HCT116 (cell line): ENCODE measurements at regions not wholly inside any gene's neighbourhood (a gene's known extent, or its start where the extent isn't known, plus 50 kb on each side); places are given as distances from the start of the nearest gene placed in this dataset.

Experiments used
- ATAC-seq: fragments of 200-7000 bp; cut with Tn5 transposase; 2 replicates; pipeline ENCODE4 v1.9.1; 2020; ENCODE audit warnings: mild to moderate bottlenecking, moderate library complexity
- BruUV-seq: library from RNA; stranded (reverse); fragments of 400-500 nt; replicated peaks from 2 replicates; lab custom pipeline; 2021; lab: Mats Ljungman, UMichigan
- CTCF ChIA-PET: fragments of 300-600 bp; sonication (Branson Sonifier 250); formaldehyde crosslinking; loops from one replicate; lab custom pipeline; 2021; ENCODE audit warnings: antibody characterized with exemption; lab: Charles Lee
- POLR2A ChIA-PET: fragments of 300-600, 350-600 bp; sonication (Branson Sonifier 250); formaldehyde crosslinking; loops from one replicate; lab custom pipeline; 2021; ENCODE audit warnings: antibody characterized with exemption; lab: Charles Lee
- RAD21 ChIA-PET, 2 experiments: fragments of 300-600 bp; sonication (Branson Sonifier 250); formaldehyde crosslinking; loops; one replicate each; lab custom pipeline; 2023; ENCODE audit warnings: low total read pairs in 2 of 2; ENCODE audit not compliant: uncharacterized antibody in 2 of 2, unreplicated experiment in 2 of 2, low non-redundant PET in 1 of 2; lab: Charles Lee
- DNase-seq: peaks from one replicate; pipeline ENCODE4 v3.0.0-alpha.2; 2010; ENCODE audit warnings: low read depth, low spot score
- H2AFZ ChIP-seq: fragments of 200-600 bp; shearing (Covaris generic), sonication (generic); 2 replicates; pipeline ENCODE4 v1.6.1; 2017; ENCODE audit warnings: low read depth, mixed run types, mixed read lengths, antibody characterized with exemption, low read length; ENCODE audit not compliant: poor library complexity, severe bottlenecking
- H3K27ac ChIP-seq: 2 replicates; pipeline ENCODE4 v1.5.1; 2012; ENCODE audit warnings: low read depth, low read length
- H3K27me3 ChIP-seq: fragments of 200-600 bp; sonication (generic); 2 replicates; pipeline ENCODE4 v1.6.1; 2016; ENCODE audit warnings: mixed run types, low read length, mixed read lengths; ENCODE audit not compliant: insufficient read depth
- H3K36me3 ChIP-seq, 2 experiments: fragments of 200-500 bp in 1 of 2; fragments of 200-600 bp in 1 of 2; sonication (Bioruptor generic) in 1 of 2; sonication (generic) in 1 of 2; 2 replicates each; pipeline versions ENCODE4 v1.5.1 to v1.6.1; 2014 to 2016; ENCODE audit warnings: low read length in 2 of 2, inconsistent platforms in 1 of 2, mixed read lengths in 1 of 2, mixed run types in 1 of 2; ENCODE audit not compliant: insufficient read depth in 2 of 2, control insufficient read depth in 1 of 2
- H3K4me1 ChIP-seq, 2 experiments: fragments of 200-600 bp in 1 of 2; sonication (generic) in 1 of 2; 2 replicates each; pipeline versions ENCODE4 v1.5.1 to v1.6.1; 2012 to 2017; ENCODE audit warnings: low read length in 2 of 2, inconsistent platforms in 1 of 2, mild to moderate bottlenecking in 1 of 2, mixed read lengths in 1 of 2, mixed run types in 1 of 2, moderate library complexity in 1 of 2; ENCODE audit not compliant: insufficient read depth in 2 of 2, control insufficient read depth in 1 of 2
- H3K4me2 ChIP-seq: fragments of 200-600 bp; sonication (generic); 2 replicates; pipeline ENCODE4 v1.6.1; 2017; ENCODE audit warnings: mixed run types, low read length, mixed read lengths
- H3K4me3 ChIP-seq, 2 experiments: fragments of 200-600 bp in 1 of 2; sonication (generic) in 1 of 2; replicated peaks in 1 of 2; 2 replicates each; pipeline ENCODE4 v1.5.1; 2011 to 2016; ENCODE audit warnings: low read length in 2 of 2, control low read depth in 1 of 2, low read depth in 1 of 2, mild to moderate bottlenecking in 1 of 2, mixed read lengths in 1 of 2, mixed run types in 1 of 2
- H3K79me2 ChIP-seq: fragments of 200-600 bp; sonication (generic); 2 replicates; pipeline ENCODE4 v1.6.1; 2017; ENCODE audit warnings: mild to moderate bottlenecking, mixed run types, low read length, moderate library complexity, mixed read lengths; ENCODE audit not compliant: insufficient read depth
- H3K9ac ChIP-seq: fragments of 200-600 bp; sonication (generic); 2 replicates; pipeline ENCODE4 v1.6.1; 2016; ENCODE audit warnings: low read length, mixed read lengths
- H3K9me2 ChIP-seq: fragments of 200-600 bp; sonication (generic), shearing (Covaris generic); 2 replicates; pipeline ENCODE4 v1.6.1; 2017; ENCODE audit warnings: mixed run types, mild to moderate bottlenecking, moderate library complexity; ENCODE audit not compliant: insufficient read depth
- H3K9me3 ChIP-seq, 2 experiments: fragments of 200-500 bp in 1 of 2; fragments of 200-600 bp in 1 of 2; sonication (Bioruptor generic) in 1 of 2; sonication (generic) in 1 of 2; 2 replicates each; pipeline ENCODE4 v1.6.1; 2014 to 2017; ENCODE audit warnings: low read length in 2 of 2, mixed read lengths in 2 of 2, inconsistent platforms in 1 of 2, low read depth in 1 of 2, mild to moderate bottlenecking in 1 of 2, mixed run types in 1 of 2, moderate library complexity in 1 of 2; ENCODE audit not compliant: control insufficient read depth in 1 of 2, insufficient read depth in 1 of 2
- H4K20me1 ChIP-seq: fragments of 200-600 bp; sonication (generic), shearing (Covaris generic); 2 replicates; pipeline ENCODE4 v1.6.1; 2017; ENCODE audit warnings: mixed run types, mild to moderate bottlenecking, moderate library complexity; ENCODE audit not compliant: insufficient read depth
- CBX3 ChIP-seq: IDR thresholded peaks from 2 replicates; pipeline ENCODE4 v1.6.1; 2012; ENCODE audit warnings: low read depth
- CTCF ChIP-seq, 3 experiments: fragments of 200-600 bp in 1 of 3; sonication (generic) in 1 of 3; IDR thresholded peaks in 2 of 3; conservative IDR thresholded peaks in 1 of 3; 2 replicates each; pipeline ENCODE4 v1.5.1; 2012 to 2017; ENCODE audit warnings: low read depth in 2 of 3, low read length in 2 of 3, antibody characterized with exemption in 1 of 3, borderline replicate concordance in 1 of 3, control low read depth in 1 of 3, mild to moderate bottlenecking in 1 of 3, mixed read lengths in 1 of 3, mixed run types in 1 of 3, moderate library complexity in 1 of 3; ENCODE audit not compliant: insufficient read depth in 1 of 3
- EGR1 ChIP-seq: IDR thresholded peaks from 2 replicates; pipeline ENCODE4 v1.6.1; 2012; ENCODE audit warnings: low read depth
- EZH2phosphoT487 ChIP-seq: fragments of 200-600 bp; IDR thresholded peaks from 2 replicates; pipeline ENCODE4 v1.6.1; 2018; ENCODE audit warnings: antibody characterized with exemption, borderline replicate concordance
- JUND ChIP-seq: IDR thresholded peaks from 2 replicates; pipeline ENCODE4 v1.6.1; 2012
- POLR2A ChIP-seq: IDR thresholded peaks from 2 replicates; pipeline ENCODE4 v1.7.0; 2011; ENCODE audit warnings: borderline replicate concordance; ENCODE audit not compliant: insufficient read depth, insufficient read length; ENCODE audit errors: extremely low read depth
- SP1 ChIP-seq: IDR thresholded peaks from 2 replicates; pipeline ENCODE4 v1.6.1; 2012; ENCODE audit warnings: low read depth
- ZBTB33 ChIP-seq: IDR thresholded peaks from 2 replicates; pipeline ENCODE4 v1.6.1; 2011; ENCODE audit warnings: mild to moderate bottlenecking, low read length, moderate library complexity; ENCODE audit not compliant: insufficient replicate concordance; ENCODE audit errors: extremely low read depth
- ZFX ChIP-seq: fragments of 450-650 bp; IDR thresholded peaks from 2 replicates; pipeline ENCODE4 v1.6.1; 2017
- ZNF274 ChIP-seq: fragments of 200-500 bp; sonication (Bioruptor generic); IDR thresholded peaks from 2 replicates; pipeline ENCODE4 v1.6.1; 2014; ENCODE audit warnings: mild to moderate bottlenecking, low read depth, low read length, inconsistent platforms
- intact Hi-C: fragments of 100-400 bp; cut with micrococcal nuclease; formaldehyde crosslinking; loops from 2 replicates; pipeline ENCODE4 v1.10.0; 2022

- no peak overlapping the region for H3K4me2 ChIP-seq
- H3K36me3 ChIP-seq: no peaks in the 10 kb centered on the region
- intact Hi-C loops: no loop called here
- no peaks in the 10 kb centered on the region for H3K9me2 ChIP-seq
- H3K27me3 ChIP-seq: no peaks in the 10 kb centered on the region
- no peak overlapping the region for H3K27ac ChIP-seq
- no TSS peak for BruUV-seq
- H3K4me3 ChIP-seq: no peak overlapping the region
- no peaks in the 10 kb centered on the region for H4K20me1 ChIP-seq
- CTCF ChIA-PET: no interaction called here
- H3K9me3 ChIP-seq: peaks cover 8 to 25% of the 10 kb centered on the region in 2 experiments; a peak in 2 of 4 replicates
- no peaks in the 10 kb centered on the region for H3K79me2 ChIP-seq
- ATAC-seq (no peak), DNase-seq (no peak)
- POLR2A ChIA-PET: no interaction called here
- H2AFZ ChIP-seq: no peak overlapping the region
- RAD21 ChIA-PET: no interaction called here
- no peaks in the 10 kb centered on the region for H3K4me1 ChIP-seq
- no peak overlapping the region for H3K9ac ChIP-seq
- TF ChIP-seq ZBTB33: no peak
- TF ChIP-seq POLR2A: no peak
- no peak for TF ChIP-seq SP1
- no peak for TF ChIP-seq EZH2phosphoT487
Measured at GRCh38 chr14:82805892-82806825, 1272.5 kb upstream of the SEL1L start.

- Histone ChIP-seq H3K4me3 (no peak overlapping the region), H3K4me2 (no peak overlapping the region), H3K36me3 (no peaks in the 10 kb centered on the region), H3K9ac (no peak overlapping the region), H4K20me1 (no peaks in the 10 kb centered on the region), H3K27ac (no peak overlapping the region), H3K79me2 (no peaks in the 10 kb centered on the region), H3K4me1 (no peaks in the 10 kb centered on the region), H2AFZ (no peak overlapping the region), H3K9me3 (peaks cover 6 to 18% of the 10 kb centered on the region in 2 experiments; a peak in 2 of 4 replicates), H3K27me3 (no peaks in the 10 kb centered on the region), H3K9me2 (no peaks in the 10 kb centered on the region)
- DNase-seq (no peak), ATAC-seq (no peak)
- CTCF ChIA-PET: no interaction called here
- RAD21 ChIA-PET: no interaction called here
- POLR2A ChIA-PET: no interaction called here
- TF ChIP-seq JUND (no peak), ZNF274 (no peak), CTCF (IDR thresholded peaks at IDR 0.05 in 2 of 3, conservative IDR thresholded peaks at IDR 0.05 in 1 of 3; ENCODE audit: borderline replicate concordance in 1 of 3, insufficient read depth in 1 of 3, low read depth in 2 of 3, low read length in 2 of 3) (no peak), ZBTB33 (no peak), CBX3 (no peak), ZFX (no peak), EGR1 (no peak)
- BruUV-seq: no TSS peak
- intact Hi-C loops: no loop called here
Measured at GRCh38 chr14:82811246-82811645, 1277.6 kb upstream of the SEL1L start.
